Activated CD4-positive, alpha-beta T cell treated with anti-CD3 and anti-CD28 coated beads, Interleukin-2, amount 10 ng/mL, durations not matched to agents 24 days and 14 days (primary cell): ENCODE measurements at regions not wholly inside any gene's neighbourhood (a gene's known extent, or its start where the extent isn't known, plus 50 kb on each side); places are given as distances from the start of the nearest gene placed in this dataset.

Source experiments
- DNase-seq: peaks from one replicate; pipeline ENCODE4 v3.0.0; 2022
- H3K27ac Mint-ChIP-seq: one replicate; pipeline ENCODE4 v1.8.0; 2022; ENCODE audit warnings: mild to moderate bottlenecking, mixed read lengths
- H3K27me3 Mint-ChIP-seq: one replicate; pipeline ENCODE4 v1.8.0; 2022; ENCODE audit warnings: mixed read lengths
- H3K36me3 Mint-ChIP-seq: one replicate; pipeline ENCODE4 v1.8.0; 2022; ENCODE audit warnings: low read depth, mild to moderate bottlenecking, mixed read lengths
- H3K4me1 Mint-ChIP-seq: one replicate; pipeline ENCODE4 v1.8.0; 2021; ENCODE audit warnings: mixed read lengths
- H3K4me3 Mint-ChIP-seq: one replicate; pipeline ENCODE4 v1.8.0; 2022; ENCODE audit warnings: mild to moderate bottlenecking, moderate library complexity, mixed read lengths
- H3K9me3 Mint-ChIP-seq: one replicate; pipeline ENCODE4 v1.8.0; 2021; ENCODE audit warnings: mixed read lengths
- intact Hi-C: fragments of 100-400 bp; cut with micrococcal nuclease; formaldehyde crosslinking; loops from one replicate; pipeline ENCODE4 v1.15.1; 2023

GRCh38 chr1:166338105-166338504 is 171.3 kb upstream of the FAM78B start:
- Mint-ChIP-seq H3K27me3 (peaks cover 2% of the 10 kb centered on the region), H3K36me3 (no peaks in the 10 kb centered on the region), H3K4me1 (no peaks in the 10 kb centered on the region), H3K4me3 (no peak overlapping the region), H3K27ac (no peak overlapping the region), H3K9me3 (no peaks in the 10 kb centered on the region)
- intact Hi-C loops = no loop called here
- DNase-seq = no peak

- Mint-ChIP-seq H3K9me3 (no peaks in the 10 kb centered on the region), H3K36me3 (no peaks in the 10 kb centered on the region), H3K27ac (no peak overlapping the region), H3K27me3 (no peaks in the 10 kb centered on the region), H3K4me3 (no peak overlapping the region), H3K4me1 (no peaks in the 10 kb centered on the region)
- intact Hi-C loops = no loop called here
- no peak for DNase-seq
Measured at GRCh38 chr1:166340709-166341108, 173.9 kb upstream of the FAM78B start.

- no peak overlapping the region for H3K4me3 Mint-ChIP-seq
- intact Hi-C loops = no loop called here
- no peak overlapping the region for H3K27ac Mint-ChIP-seq
- no peaks in the 10 kb centered on the region for H3K36me3 Mint-ChIP-seq
- no peaks in the 10 kb centered on the region for H3K27me3 Mint-ChIP-seq
- H3K9me3 Mint-ChIP-seq = no peaks in the 10 kb centered on the region
- no peak for DNase-seq
- H3K4me1 Mint-ChIP-seq = no peaks in the 10 kb centered on the region
Measured at GRCh38 chr1:166343276-166343675, 176.5 kb upstream of the FAM78B start.

- H3K9me3 Mint-ChIP-seq = no peaks in the 10 kb centered on the region
- no peak overlapping the region for H3K27ac Mint-ChIP-seq
- H3K27me3 Mint-ChIP-seq = no peaks in the 10 kb centered on the region
- H3K4me3 Mint-ChIP-seq = no peak overlapping the region
- H3K36me3 Mint-ChIP-seq = no peaks in the 10 kb centered on the region
- no peak for DNase-seq
- intact Hi-C loops = no loop called here
- H3K4me1 Mint-ChIP-seq = no peaks in the 10 kb centered on the region
Measured at GRCh38 chr1:166350490-166350889, 183.7 kb upstream of the FAM78B start.

DNA sequence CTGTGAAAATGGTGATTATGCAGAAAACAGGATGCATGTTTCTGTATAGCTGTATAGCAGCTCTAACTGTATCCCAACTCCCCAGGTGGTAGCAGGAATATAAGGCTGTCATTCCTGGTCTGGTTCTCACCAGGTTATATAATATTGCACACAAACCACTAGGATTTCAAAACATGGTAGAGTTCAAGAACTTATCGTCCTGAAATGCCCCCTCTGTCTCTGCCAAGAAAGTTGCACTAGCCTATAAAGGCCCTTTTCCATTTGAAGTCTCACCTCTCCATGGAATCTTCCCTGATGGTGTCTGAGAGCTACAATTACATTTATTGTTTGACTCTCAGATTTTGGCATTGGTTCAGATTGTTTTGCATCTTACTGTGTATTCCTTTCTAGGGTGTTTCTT is 184.9 kb upstream of the FAM78B start:
- no peaks in the 10 kb centered on the region for H3K4me1 Mint-ChIP-seq
- H3K27ac Mint-ChIP-seq = no peak overlapping the region
- H3K27me3 Mint-ChIP-seq = no peaks in the 10 kb centered on the region
- DNase-seq = no peak
- H3K9me3 Mint-ChIP-seq = no peaks in the 10 kb centered on the region
- intact Hi-C loops = no loop called here
- H3K4me3 Mint-ChIP-seq = no peak overlapping the region
- H3K36me3 Mint-ChIP-seq = no peaks in the 10 kb centered on the region

DNA sequence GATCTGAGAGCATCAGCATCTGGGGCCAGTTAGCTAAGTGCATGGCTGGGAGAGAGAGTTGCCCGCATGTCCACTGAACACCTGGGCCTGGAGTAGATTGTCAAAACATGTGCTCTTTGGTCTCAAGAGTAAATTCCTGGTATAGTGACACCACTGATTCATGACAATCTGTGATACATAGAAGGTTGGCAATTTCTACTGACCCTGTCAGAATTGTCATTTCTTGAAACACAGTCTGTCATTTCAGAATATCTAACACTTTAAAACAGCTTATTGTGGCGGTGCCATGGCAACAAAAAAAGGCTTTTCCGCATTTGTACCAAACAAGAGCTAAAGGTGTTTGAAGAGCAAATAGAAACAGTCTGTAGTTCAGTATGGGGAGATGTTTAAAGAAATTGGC is 186.4 kb upstream of the FAM78B start:
- H3K36me3 Mint-ChIP-seq = no peaks in the 10 kb centered on the region
- H3K4me1 Mint-ChIP-seq = no peaks in the 10 kb centered on the region
- H3K4me3 Mint-ChIP-seq = no peak overlapping the region
- no peaks in the 10 kb centered on the region for H3K9me3 Mint-ChIP-seq
- DNase-seq = no peak
- no peaks in the 10 kb centered on the region for H3K27me3 Mint-ChIP-seq
- no peak overlapping the region for H3K27ac Mint-ChIP-seq
- intact Hi-C loops = no loop called here

DNA sequence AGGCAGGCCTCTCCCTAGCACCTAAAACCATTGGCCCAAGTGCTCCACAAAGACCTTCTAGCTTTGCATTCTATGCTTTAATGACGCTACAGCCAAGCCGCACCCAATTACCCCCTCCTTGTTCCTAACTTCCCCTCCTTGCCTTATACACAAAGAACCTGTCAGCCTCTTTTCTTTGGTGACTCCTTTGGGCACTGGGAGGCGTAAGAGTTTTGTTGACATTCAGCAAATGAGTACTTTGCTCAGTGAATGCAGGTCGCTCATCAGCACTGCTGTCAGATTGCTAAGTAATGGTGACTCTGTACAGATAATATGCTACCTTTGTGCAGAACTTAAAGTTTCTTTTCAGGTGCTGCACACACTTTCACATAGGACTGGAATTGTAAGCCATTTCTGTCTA is 187.6 kb upstream of the FAM78B start:
- no peak for DNase-seq
- Mint-ChIP-seq H3K4me1 (no peaks in the 10 kb centered on the region), H3K4me3 (no peak overlapping the region), H3K36me3 (no peaks in the 10 kb centered on the region), H3K27ac (no peak overlapping the region), H3K27me3 (no peaks in the 10 kb centered on the region), H3K9me3 (no peaks in the 10 kb centered on the region)
- intact Hi-C loops = no loop called here

DNA sequence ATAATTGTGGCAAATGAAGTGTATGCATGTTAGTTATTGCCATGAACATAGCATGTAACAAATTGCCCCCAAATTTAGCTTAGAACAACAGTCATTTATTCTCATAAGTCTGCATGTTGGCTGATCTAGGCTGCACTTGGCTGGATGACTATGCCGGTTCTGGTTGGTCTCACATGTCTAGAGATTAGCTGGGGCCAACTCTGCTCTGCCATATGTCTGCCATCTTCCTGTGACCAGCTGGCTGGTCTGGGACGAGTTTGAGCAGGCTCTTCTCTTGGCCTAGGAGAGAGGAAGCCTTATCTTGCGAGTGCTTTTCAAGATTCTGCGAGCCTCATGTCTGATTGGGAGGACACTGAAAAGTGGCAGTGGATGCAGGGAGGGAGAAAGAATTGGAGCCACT is 198.3 kb upstream of the FAM78B start:
- Mint-ChIP-seq H3K36me3 (no peaks in the 10 kb centered on the region), H3K9me3 (no peaks in the 10 kb centered on the region), H3K27ac (no peak overlapping the region), H3K4me3 (no peak overlapping the region), H3K4me1 (no peaks in the 10 kb centered on the region), H3K27me3 (peaks cover 2% of the 10 kb centered on the region)
- DNase-seq = no peak
- intact Hi-C loops = no loop called here

GRCh38 chr1:166368030-166368429 is 201.2 kb upstream of the FAM78B start:
- intact Hi-C loops = no loop called here
- H3K36me3 Mint-ChIP-seq = no peaks in the 10 kb centered on the region
- H3K9me3 Mint-ChIP-seq = no peaks in the 10 kb centered on the region
- H3K4me3 Mint-ChIP-seq = no peak overlapping the region
- DNase-seq = no peak
- no peaks in the 10 kb centered on the region for H3K4me1 Mint-ChIP-seq
- peaks cover 2% of the 10 kb centered on the region for H3K27me3 Mint-ChIP-seq
- no peak overlapping the region for H3K27ac Mint-ChIP-seq

DNA sequence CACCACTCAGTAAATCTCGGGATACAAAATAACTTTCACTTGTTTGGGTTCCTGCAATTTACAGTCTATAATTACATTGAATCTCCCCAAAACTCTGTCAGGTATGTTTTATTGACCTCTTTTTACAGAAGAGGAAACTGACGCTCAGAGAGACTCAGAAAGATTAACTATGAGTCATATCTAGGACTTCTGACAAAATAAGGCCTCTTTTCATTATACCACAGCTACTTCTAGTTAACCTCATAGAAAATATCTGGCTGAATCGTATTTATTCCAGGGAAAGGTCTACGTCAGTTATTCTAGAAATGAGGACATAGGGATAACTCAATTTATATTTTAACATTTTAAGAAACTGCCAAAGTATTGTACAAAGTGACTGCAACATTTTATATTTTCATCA is 211.1 kb upstream of the FAM78B start:
- H3K4me1 Mint-ChIP-seq = no peaks in the 10 kb centered on the region
- no peaks in the 10 kb centered on the region for H3K36me3 Mint-ChIP-seq
- DNase-seq = no peak
- intact Hi-C loops = no loop called here
- no peaks in the 10 kb centered on the region for H3K9me3 Mint-ChIP-seq
- H3K27ac Mint-ChIP-seq = no peak overlapping the region
- no peaks in the 10 kb centered on the region for H3K27me3 Mint-ChIP-seq
- no peak overlapping the region for H3K4me3 Mint-ChIP-seq

DNA sequence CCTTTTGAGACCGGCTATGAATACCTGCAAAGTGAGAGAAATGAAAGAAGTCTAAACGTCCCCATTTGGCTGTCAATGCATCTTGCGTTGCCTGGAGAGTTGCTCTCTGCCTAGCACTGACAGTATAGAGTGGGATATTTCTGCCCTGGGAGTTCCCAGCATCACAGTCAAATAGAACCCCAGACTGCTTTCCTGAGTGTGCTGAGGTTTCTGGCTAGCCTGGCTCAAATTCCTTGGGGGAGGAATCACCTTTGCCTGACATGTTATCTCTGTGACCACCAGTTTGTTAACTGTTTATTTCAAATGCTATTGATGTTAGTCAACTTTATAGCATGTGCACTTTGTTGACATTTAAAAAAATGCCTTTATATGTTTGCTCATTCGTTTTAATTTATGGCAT is 212.0 kb upstream of the FAM78B start:
- no peaks in the 10 kb centered on the region for H3K9me3 Mint-ChIP-seq
- H3K4me1 Mint-ChIP-seq = no peaks in the 10 kb centered on the region
- no peak for DNase-seq

GRCh38 chr1:166379447-166379846 is 212.6 kb upstream of the FAM78B start:
- intact Hi-C loops = no loop called here
- no peak overlapping the region for H3K4me3 Mint-ChIP-seq
- H3K27ac Mint-ChIP-seq = no peak overlapping the region
- H3K4me1 Mint-ChIP-seq = no peaks in the 10 kb centered on the region
- DNase-seq = no peak
- no peaks in the 10 kb centered on the region for H3K9me3 Mint-ChIP-seq
- H3K36me3 Mint-ChIP-seq = no peaks in the 10 kb centered on the region
- H3K27me3 Mint-ChIP-seq = no peaks in the 10 kb centered on the region

More for the DNA sequence above, 212.0 kb upstream of the FAM78B start:
- no peak overlapping the region for H3K27ac Mint-ChIP-seq
- intact Hi-C loops = no loop called here
- no peaks in the 10 kb centered on the region for H3K36me3 Mint-ChIP-seq
- no peaks in the 10 kb centered on the region for H3K27me3 Mint-ChIP-seq
- H3K4me3 Mint-ChIP-seq = no peak overlapping the region

GRCh38 chr1:166383137-166383536 is 216.3 kb upstream of the FAM78B start:
- H3K4me3 Mint-ChIP-seq = no peak overlapping the region
- no peaks in the 10 kb centered on the region for H3K27me3 Mint-ChIP-seq
- H3K27ac Mint-ChIP-seq = no peak overlapping the region
- no peaks in the 10 kb centered on the region for H3K4me1 Mint-ChIP-seq
- H3K9me3 Mint-ChIP-seq = no peaks in the 10 kb centered on the region
- H3K36me3 Mint-ChIP-seq = no peaks in the 10 kb centered on the region
- DNase-seq = no peak
- intact Hi-C loops = no loop called here

GRCh38 chr1:166383635-166384346 is 217.0 kb upstream of the FAM78B start:
- no peaks in the 10 kb centered on the region for H3K36me3 Mint-ChIP-seq
- no peak for DNase-seq
- H3K27ac Mint-ChIP-seq = no peak overlapping the region
- H3K4me1 Mint-ChIP-seq = no peaks in the 10 kb centered on the region
- intact Hi-C loops = no loop called here
- no peaks in the 10 kb centered on the region for H3K9me3 Mint-ChIP-seq
- H3K4me3 Mint-ChIP-seq = no peak overlapping the region
- H3K27me3 Mint-ChIP-seq = no peaks in the 10 kb centered on the region

- H3K4me1 Mint-ChIP-seq = no peaks in the 10 kb centered on the region
- no peaks in the 10 kb centered on the region for H3K9me3 Mint-ChIP-seq
- intact Hi-C loops = no loop called here
- no peaks in the 10 kb centered on the region for H3K36me3 Mint-ChIP-seq
- H3K27me3 Mint-ChIP-seq = no peaks in the 10 kb centered on the region
- no peak for DNase-seq
- H3K27ac Mint-ChIP-seq = no peak overlapping the region
- no peak overlapping the region for H3K4me3 Mint-ChIP-seq
Measured at GRCh38 chr1:166384948-166385347, 218.1 kb upstream of the FAM78B start.
